ENCODE measurements at regions not wholly inside any gene's neighbourhood (a gene's known extent, or its start where the extent isn't known, plus 50 kb on each side); places are given as distances from the start of the nearest gene placed in this dataset.

DNA sequence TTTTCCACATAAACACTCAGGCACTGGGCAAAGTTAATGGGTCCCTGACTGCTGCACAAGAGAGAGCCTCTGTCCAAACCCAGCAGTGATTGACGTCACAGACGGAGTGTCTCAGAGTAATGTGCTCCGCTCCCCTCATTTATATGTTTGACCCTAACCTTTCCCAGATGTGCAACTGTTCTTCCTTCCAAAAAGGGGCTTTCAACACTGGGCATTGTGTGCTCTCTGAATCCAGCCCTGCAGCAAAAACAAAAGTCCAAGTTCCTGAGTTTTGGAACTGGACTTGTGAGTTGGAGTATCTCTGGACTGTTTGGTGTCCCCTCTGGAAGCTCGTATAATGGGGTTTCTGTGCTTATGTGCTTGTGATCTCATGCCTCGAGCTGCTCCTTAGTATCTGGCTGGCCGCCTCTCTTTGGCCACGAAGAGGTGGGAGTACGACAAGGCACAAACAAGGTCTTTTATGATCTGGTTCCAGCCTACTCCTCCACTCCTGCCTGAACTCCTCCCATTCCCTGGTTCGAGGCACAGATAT is 76.4 kb upstream of the SMIM36 start:
- TF ChIP-seq ZNF384 (IDR thresholded peaks at IDR 0.05) (no peak), SUZ12 (IDR thresholded peaks at IDR 0.05) (no peak), SP1 (IDR thresholded peaks at IDR 0.05) (no peak)
